NCI-H187 treated with DMSO at 0.1 percent for 48 hours (cell line): ENCODE measurements at regions not wholly inside any gene's neighbourhood (a gene's known extent, or its start where the extent isn't known, plus 50 kb on each side); places are given as distances from the start of the nearest gene placed in this dataset.
"Not testable (repeated sequence)": the region's sequence is repeated elsewhere in the genome, so short reads cannot be mapped to it uniquely, and the experiment has no call there.

Experiments used
- DNase-seq: peaks from one replicate; lab custom pipeline; 2025; lab: John Stamatoyannopoulos, UW

DNA sequence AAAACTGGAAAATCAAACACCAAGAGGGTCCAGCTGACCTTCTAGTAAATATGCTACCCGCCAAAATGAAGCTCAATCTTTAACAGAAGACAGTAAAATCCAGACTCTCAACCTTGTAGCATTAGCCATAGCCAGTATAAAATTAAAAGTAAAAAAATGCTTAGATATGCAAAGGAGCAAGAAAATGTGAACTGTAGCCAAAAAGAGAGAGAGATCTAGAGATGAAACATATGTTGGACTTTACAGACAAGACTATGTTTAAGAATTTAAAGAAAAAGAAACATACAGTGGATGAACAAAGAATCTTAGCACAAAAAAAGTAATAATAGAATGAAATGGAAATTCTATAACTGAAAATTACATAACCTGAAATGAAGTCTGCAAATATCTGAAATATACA lies 344.5 kb downstream of the LRATD1 start:
- no peak for DNase-seq

- no peak for DNase-seq
Observed at GRCh38 chr2:14978845-14979244, 346.3 kb downstream of the LRATD1 start.

- no peak for DNase-seq
Observed at GRCh38 chr2:14982790-14983189, 350.3 kb downstream of the LRATD1 start.

DNA sequence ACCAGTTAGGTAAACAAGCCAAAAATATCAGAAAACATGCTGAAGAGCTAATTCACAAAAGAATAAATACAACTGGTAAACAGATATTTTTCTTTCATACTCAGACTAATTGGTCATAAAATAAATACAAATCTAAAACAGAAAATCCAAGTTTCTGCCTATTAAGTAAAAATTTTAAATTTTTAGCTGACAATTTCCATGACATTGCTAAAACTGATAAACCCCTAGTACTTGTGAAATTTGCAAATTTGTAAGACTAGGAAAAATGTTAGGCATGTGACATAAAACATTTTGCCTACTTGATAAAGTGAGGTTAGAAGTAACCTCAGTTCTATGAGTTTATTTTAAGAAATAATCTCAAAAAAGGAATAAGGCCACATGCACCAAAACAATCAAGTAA lies 356.1 kb downstream of the LRATD1 start:
- DNase-seq: no peak

GRCh38 chr2:14991723-14992122 lies 359.2 kb downstream of the LRATD1 start:
- DNase-seq: no peak

DNA sequence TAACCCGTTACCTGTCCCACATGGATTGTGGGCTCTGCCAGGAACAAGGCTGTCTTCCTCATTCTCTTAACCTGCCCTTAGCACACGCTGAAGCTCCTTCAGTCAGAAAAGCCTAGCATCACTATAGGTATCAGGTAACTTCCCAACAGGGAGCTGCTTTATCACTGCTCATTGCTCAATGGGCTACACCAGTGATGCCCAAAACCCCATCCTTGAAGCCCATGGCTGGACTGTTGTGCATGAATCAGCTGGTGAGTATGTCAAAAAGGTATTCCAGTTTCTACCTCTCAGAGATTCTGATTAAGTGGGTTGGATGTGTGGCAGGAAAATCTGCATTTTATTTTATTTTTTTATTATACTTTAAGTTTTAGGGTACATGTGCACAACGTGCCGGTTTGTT lies 362.2 kb downstream of the LRATD1 start:
- DNase-seq: no peak

GRCh38 chr2:14996351-14997014 lies 364.0 kb downstream of the LRATD1 start:
- DNase-seq: no peak

GRCh38 chr2:14998546-14998945 lies 366.0 kb downstream of the LRATD1 start:
- DNase-seq: no peak

DNA sequence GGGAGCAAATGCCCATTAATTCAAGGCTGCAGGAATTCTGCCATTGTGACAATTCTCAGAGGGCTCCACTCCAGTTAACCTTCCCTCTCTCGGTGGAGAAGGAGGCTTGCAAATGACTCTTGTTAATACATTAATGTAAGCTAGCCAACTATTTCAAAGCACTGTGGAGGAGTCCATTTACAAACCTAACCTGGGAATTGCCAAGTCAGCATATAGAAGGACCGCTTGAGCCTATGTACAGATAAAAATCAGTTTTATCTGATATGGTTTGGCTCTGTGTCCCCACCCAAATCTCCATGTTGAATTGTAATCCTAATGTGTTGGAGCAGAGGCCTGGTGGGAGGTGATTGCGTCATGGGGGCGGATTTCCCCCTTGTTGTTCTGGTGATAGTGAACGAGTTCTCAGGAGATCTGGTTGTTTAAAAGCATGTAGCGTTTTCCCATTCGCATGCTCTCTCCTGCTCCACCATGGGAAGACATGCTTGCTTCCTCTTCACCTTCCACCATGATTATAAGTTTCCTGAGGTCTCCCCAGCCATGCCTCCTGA lies 366.7 kb downstream of the LRATD1 start:
- DNase-seq: no peak

- not testable (repeated sequence) for DNase-seq
Observed at GRCh38 chr2:15002519-15002918, 370.0 kb downstream of the LRATD1 start.

DNA sequence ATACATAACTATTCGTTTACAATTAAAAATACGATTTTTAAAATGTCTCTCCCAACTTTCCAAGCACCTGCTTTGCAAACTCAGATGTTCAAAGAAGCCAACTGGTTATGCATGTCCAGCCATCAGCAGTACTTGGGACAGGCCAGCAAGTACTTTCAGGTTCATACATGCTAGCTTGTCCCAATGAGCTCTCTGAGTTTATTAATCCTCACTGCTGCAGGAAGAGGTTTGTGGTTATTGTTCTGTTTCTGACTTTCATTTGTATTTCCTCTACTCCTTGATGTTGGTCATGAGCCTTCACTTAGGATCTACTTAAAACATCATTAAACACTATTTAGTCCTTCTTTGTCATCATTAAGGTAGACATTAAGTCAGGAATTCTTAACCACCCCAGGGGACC lies 374.1 kb downstream of the LRATD1 start:
- DNase-seq: no peak

- DNase-seq: no peak
Observed at GRCh38 chr2:15009681-15010080, 377.2 kb downstream of the LRATD1 start.

DNA sequence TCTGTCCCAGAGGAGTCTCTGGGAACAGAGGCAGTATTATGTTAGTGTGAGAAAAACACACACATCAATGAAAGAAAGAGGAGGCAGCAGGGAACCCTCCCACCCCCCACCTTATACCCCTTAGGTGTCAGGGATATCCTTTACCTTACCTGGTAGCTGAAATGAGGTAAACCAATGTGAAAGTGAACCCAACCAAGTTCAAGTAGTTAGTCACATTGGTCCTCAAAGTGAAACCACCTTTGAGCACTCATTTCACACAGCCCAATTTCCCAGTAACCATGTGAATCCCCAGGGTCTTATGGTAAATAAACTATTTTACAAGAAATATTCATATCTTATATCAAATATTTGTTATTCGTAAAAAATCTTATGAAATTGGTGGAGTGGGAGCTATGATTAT lies 377.8 kb downstream of the LRATD1 start:
- DNase-seq: no peak

DNA sequence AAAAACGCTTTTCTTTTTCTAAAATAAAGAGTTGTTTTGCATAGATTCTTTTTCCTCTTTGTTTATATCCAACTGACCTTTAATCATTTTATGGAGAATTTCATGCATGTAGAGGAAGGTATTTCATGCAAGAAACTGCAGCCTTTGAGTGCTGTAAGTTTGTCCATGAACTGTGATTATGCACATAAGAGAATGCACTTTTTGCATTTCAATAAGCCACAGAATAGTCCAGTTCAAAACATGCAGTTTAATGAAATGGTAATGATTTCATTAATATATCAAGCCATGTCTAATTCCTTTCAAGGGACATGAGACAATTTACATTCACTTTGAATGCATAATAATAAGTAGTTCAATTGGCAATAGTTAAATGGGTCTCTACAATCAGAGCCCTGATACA lies 386.3 kb downstream of the LRATD1 start:
- DNase-seq: no peak

- no peak for DNase-seq
Observed at GRCh38 chr2:15023221-15023620, 390.7 kb downstream of the LRATD1 start.

- no peak for DNase-seq
Observed at GRCh38 chr2:15028406-15028805, 395.9 kb downstream of the LRATD1 start.

- DNase-seq: no peak
Observed at GRCh38 chr2:15031745-15032240, 399.3 kb downstream of the LRATD1 start.

GRCh38 chr2:15034246-15034645 lies 401.7 kb downstream of the LRATD1 start:
- no peak for DNase-seq

DNA sequence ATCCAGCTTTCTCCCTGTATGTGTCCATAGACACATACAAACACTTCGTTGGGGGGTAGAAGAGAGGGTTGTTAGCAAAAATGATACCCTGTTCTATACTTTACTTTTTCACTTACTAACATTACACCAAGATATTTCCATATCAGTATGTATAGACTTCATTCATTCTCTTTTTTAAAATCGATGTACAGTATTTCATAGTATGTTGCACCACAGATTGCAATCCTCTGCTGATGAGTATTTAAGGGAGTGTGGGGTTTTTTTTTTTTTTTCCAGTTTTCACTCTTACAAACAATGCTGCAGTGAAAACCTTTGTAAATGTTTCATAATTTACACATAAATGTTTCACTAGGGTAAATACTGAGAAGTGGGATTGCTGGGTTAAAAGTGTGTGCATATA lies 402.3 kb downstream of the LRATD1 start:
- DNase-seq: no peak

- no peak for DNase-seq
Observed at GRCh38 chr2:15038366-15039364, 406.1 kb downstream of the LRATD1 start.

- DNase-seq: no peak
Observed at GRCh38 chr2:15040429-15041084, 408.0 kb downstream of the LRATD1 start.

DNA sequence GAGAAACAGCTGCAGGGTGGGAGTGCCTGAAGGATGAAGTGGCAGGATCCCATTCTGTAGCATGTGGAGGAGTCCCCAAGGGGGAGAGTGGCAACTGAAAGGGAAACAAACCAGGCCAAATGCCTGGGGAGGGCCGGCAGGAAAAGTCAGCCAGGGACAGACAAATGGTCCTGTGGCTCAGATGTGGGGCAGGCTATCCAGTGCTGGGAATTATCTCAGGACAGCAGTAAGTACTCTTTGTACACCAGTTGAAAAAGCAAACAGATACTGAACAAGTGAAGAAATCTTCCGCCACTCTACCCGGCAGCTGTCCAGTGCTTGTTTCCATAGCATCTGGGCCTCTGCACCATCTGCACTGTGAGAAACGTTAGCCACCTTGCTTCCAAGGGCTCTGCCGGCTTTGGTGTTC lies 408.9 kb downstream of the LRATD1 start:
- no peak for DNase-seq
